ENCODE measurements at regions not wholly inside any gene's neighbourhood (a gene's known extent, or its start where the extent isn't known, plus 50 kb on each side); places are given as distances from the start of the nearest gene placed in this dataset.

- H3K14ac ChIP-seq (ENCODE audit: low read length): no peak overlapping the region
- no peak overlapping the region for H3K18ac ChIP-seq (ENCODE audit: low read length)
- H3K9me3 ChIP-seq (ENCODE audit: insufficient read depth, low read depth, low read length): no peaks in the 10 kb centered on the region
- H2AFZ ChIP-seq (ENCODE audit: insufficient read depth, low read length, poor library complexity): no peak overlapping the region
- no peak overlapping the region for H2AK5ac ChIP-seq (ENCODE audit: low read length)
- H3K79me1 ChIP-seq (ENCODE audit: low read length): no peaks in the 10 kb centered on the region
- no peaks in the 10 kb centered on the region for H3K79me2 ChIP-seq (ENCODE audit: control insufficient read depth, insufficient read depth, low read length, poor library complexity)
- no peak overlapping the region for H2BK120ac ChIP-seq (ENCODE audit: insufficient read depth, low read length, poor library complexity)
- H3K27me3 ChIP-seq (ENCODE audit: insufficient read depth, low read length): no peaks in the 10 kb centered on the region
- no peak overlapping the region for H4K8ac ChIP-seq (ENCODE audit: low read depth, low read length)
- H4K12ac ChIP-seq (ENCODE audit: low read depth, low read length): no peak overlapping the region
- no peak overlapping the region for H3K4ac ChIP-seq (ENCODE audit: low read depth, low read length)
- H3K9ac ChIP-seq (ENCODE audit: low read length): no peak overlapping the region
- no peak overlapping the region for H3K23ac ChIP-seq (ENCODE audit: low read length)
- no peak overlapping the region for H3K4me3 ChIP-seq (ENCODE audit: low read depth, low read length)
- H2BK12ac ChIP-seq (ENCODE audit: low read length): no peak overlapping the region
- H3K4me1 ChIP-seq (ENCODE audit: control insufficient read depth in 1 of 2, insufficient read depth in 2 of 2, low read length in 2 of 2): no peaks in the 10 kb centered on the region
- no peaks in the 10 kb centered on the region for H3K36me3 ChIP-seq (ENCODE audit: control insufficient read depth in 1 of 2, insufficient read depth in 2 of 2, low read length in 2 of 2)
- no peak for DNase-seq
- H3K27ac ChIP-seq (ENCODE audit: low read depth, low read length): no peak overlapping the region
- WGBS (ENCODE audit: extremely low coverage, insufficient coverage, insufficient read length): no CpG with 5 or more reads among the region's 1 CpG
- H4K91ac ChIP-seq (ENCODE audit: low read depth, low read length): no peak overlapping the region
- no peak overlapping the region for H3K4me2 ChIP-seq (ENCODE audit: low read length)
- H2BK5ac ChIP-seq (ENCODE audit: low read depth, low read length, poor library complexity): no peak overlapping the region
Observed at GRCh38 chr7:15113752-15114151, 211.2 kb upstream of the DGKB start.

DNA sequence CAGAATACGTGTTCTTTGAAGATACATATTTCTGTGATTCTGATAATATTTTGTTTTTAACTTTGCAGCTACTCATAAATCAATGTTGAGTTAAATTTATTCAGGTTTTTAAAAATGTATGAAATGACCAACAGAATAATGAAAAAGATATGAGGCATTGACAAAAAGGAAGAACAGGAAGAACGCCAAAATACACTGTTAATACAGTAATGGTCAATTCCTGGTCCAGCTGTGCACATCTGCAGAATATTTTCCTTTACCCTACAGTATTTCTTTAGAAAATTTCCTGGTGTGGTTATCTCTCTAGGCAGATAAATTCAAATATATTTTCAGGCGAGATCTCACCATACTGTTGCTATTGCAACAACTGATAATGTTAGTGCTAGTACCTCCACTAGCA lies 203.2 kb upstream of the DGKB start:
- Histone ChIP-seq H3K14ac (ENCODE audit: low read length) (no peak overlapping the region), H3K4me1 (ENCODE audit: control insufficient read depth in 1 of 2, insufficient read depth in 2 of 2, low read length in 2 of 2) (no peaks in the 10 kb centered on the region), H3K79me1 (ENCODE audit: low read length) (no peaks in the 10 kb centered on the region), H4K12ac (ENCODE audit: low read depth, low read length) (no peak overlapping the region), H4K8ac (ENCODE audit: low read depth, low read length) (no peak overlapping the region), H3K27me3 (ENCODE audit: insufficient read depth, low read length) (no peaks in the 10 kb centered on the region), H3K4ac (ENCODE audit: low read depth, low read length) (no peak overlapping the region), H3K23ac (ENCODE audit: low read length) (no peak overlapping the region), H2BK12ac (ENCODE audit: low read length) (no peak overlapping the region), H2BK5ac (ENCODE audit: low read depth, low read length, poor library complexity) (no peak overlapping the region), H3K4me3 (ENCODE audit: low read depth, low read length) (no peak overlapping the region), H3K36me3 (ENCODE audit: control insufficient read depth in 1 of 2, insufficient read depth in 2 of 2, low read length in 2 of 2) (no peaks in the 10 kb centered on the region), H3K9me3 (ENCODE audit: insufficient read depth, low read depth, low read length) (no peaks in the 10 kb centered on the region), H2BK120ac (ENCODE audit: insufficient read depth, low read length, poor library complexity) (no peak overlapping the region), H3K18ac (ENCODE audit: low read length) (no peak overlapping the region), H3K27ac (ENCODE audit: low read depth, low read length) (no peak overlapping the region), H3K4me2 (ENCODE audit: low read length) (no peak overlapping the region), H2AFZ (ENCODE audit: insufficient read depth, low read length, poor library complexity) (no peak overlapping the region), H4K91ac (ENCODE audit: low read depth, low read length) (no peak overlapping the region), H2AK5ac (ENCODE audit: low read length) (no peak overlapping the region), H3K79me2 (ENCODE audit: control insufficient read depth, insufficient read depth, low read length, poor library complexity) (no peaks in the 10 kb centered on the region), H3K9ac (ENCODE audit: low read length) (no peak overlapping the region)
- WGBS (ENCODE audit: extremely low coverage, insufficient coverage, insufficient read length): no CpG with 5 or more reads among the region's 3 CpGs
- DNase-seq: no peak

DNA sequence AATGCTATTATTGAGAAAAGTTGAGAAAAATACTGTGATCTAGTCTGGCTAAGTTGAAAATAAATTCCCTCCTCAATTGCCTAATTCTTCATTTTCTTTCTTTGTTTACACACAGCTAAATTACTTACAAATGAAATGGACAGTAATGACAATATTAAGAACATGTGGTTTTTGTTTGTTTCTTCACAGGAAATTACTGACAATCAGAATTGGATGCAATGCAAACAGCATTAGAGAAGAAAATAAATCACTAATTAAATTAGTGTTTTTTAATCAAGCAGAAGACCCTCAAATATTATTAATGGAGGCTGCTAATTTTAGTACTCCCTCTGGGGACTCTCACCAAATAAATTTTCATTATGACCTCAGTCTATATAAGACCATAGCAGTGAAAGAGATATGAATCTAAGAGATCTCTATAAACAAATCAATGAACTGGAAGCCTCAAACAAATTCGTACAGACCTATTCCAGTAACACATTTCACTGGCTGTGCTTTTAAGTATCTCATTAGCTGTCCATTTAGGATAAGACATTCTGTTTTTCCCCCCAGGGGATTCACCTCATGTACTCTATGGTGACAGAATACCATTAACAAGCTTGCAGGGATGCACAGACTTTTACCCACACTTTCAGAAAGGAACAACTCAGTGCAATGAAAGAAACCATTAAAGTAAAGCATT lies 202.0 kb upstream of the DGKB start:
- Histone ChIP-seq H3K4me2 (ENCODE audit: low read length) (no peak overlapping the region), H3K79me1 (ENCODE audit: low read length) (no peaks in the 10 kb centered on the region), H2BK12ac (ENCODE audit: low read length) (no peak overlapping the region), H3K9me3 (ENCODE audit: insufficient read depth, low read depth, low read length) (no peaks in the 10 kb centered on the region), H3K14ac (ENCODE audit: low read length) (no peak overlapping the region), H3K9ac (ENCODE audit: low read length) (no peak overlapping the region), H3K23ac (ENCODE audit: low read length) (no peak overlapping the region), H3K27ac (ENCODE audit: low read depth, low read length) (no peak overlapping the region), H3K36me3 (ENCODE audit: control insufficient read depth in 1 of 2, insufficient read depth in 2 of 2, low read length in 2 of 2) (no peaks in the 10 kb centered on the region), H3K27me3 (ENCODE audit: insufficient read depth, low read length) (no peaks in the 10 kb centered on the region), H3K4ac (ENCODE audit: low read depth, low read length) (no peak overlapping the region), H3K4me1 (ENCODE audit: control insufficient read depth in 1 of 2, insufficient read depth in 2 of 2, low read length in 2 of 2) (no peaks in the 10 kb centered on the region), H3K79me2 (ENCODE audit: control insufficient read depth, insufficient read depth, low read length, poor library complexity) (no peaks in the 10 kb centered on the region), H3K18ac (ENCODE audit: low read length) (no peak overlapping the region), H4K12ac (ENCODE audit: low read depth, low read length) (no peak overlapping the region), H2AFZ (ENCODE audit: insufficient read depth, low read length, poor library complexity) (no peak overlapping the region), H2BK120ac (ENCODE audit: insufficient read depth, low read length, poor library complexity) (no peak overlapping the region), H4K91ac (ENCODE audit: low read depth, low read length) (no peak overlapping the region), H2BK5ac (ENCODE audit: low read depth, low read length, poor library complexity) (no peak overlapping the region), H4K8ac (ENCODE audit: low read depth, low read length) (no peak overlapping the region), H2AK5ac (ENCODE audit: low read length) (no peak overlapping the region), H3K4me3 (ENCODE audit: low read depth, low read length) (no peak overlapping the region)
- no CpG with 5 or more reads among the region's 1 CpG for WGBS (ENCODE audit: extremely low coverage, insufficient coverage, insufficient read length)
- DNase-seq: no peak

- Histone ChIP-seq H2BK5ac (ENCODE audit: low read depth, low read length, poor library complexity) (no peak overlapping the region), H3K36me3 (ENCODE audit: control insufficient read depth in 1 of 2, insufficient read depth in 2 of 2, low read length in 2 of 2) (no peaks in the 10 kb centered on the region), H4K91ac (ENCODE audit: low read depth, low read length) (no peak overlapping the region), H3K18ac (ENCODE audit: low read length) (no peak overlapping the region), H4K8ac (ENCODE audit: low read depth, low read length) (no peak overlapping the region), H3K9ac (ENCODE audit: low read length) (no peak overlapping the region), H3K79me2 (ENCODE audit: control insufficient read depth, insufficient read depth, low read length, poor library complexity) (no peaks in the 10 kb centered on the region), H3K27me3 (ENCODE audit: insufficient read depth, low read length) (no peaks in the 10 kb centered on the region), H3K4me1 (ENCODE audit: control insufficient read depth in 1 of 2, insufficient read depth in 2 of 2, low read length in 2 of 2) (no peaks in the 10 kb centered on the region), H2AK5ac (ENCODE audit: low read length) (no peak overlapping the region), H3K14ac (ENCODE audit: low read length) (no peak overlapping the region), H3K23ac (ENCODE audit: low read length) (no peak overlapping the region), H3K4ac (ENCODE audit: low read depth, low read length) (no peak overlapping the region), H3K4me3 (ENCODE audit: low read depth, low read length) (no peak overlapping the region), H3K27ac (ENCODE audit: low read depth, low read length) (no peak overlapping the region), H3K4me2 (ENCODE audit: low read length) (no peak overlapping the region), H2BK120ac (ENCODE audit: insufficient read depth, low read length, poor library complexity) (no peak overlapping the region), H2BK12ac (ENCODE audit: low read length) (no peak overlapping the region), H2AFZ (ENCODE audit: insufficient read depth, low read length, poor library complexity) (no peak overlapping the region), H3K79me1 (ENCODE audit: low read length) (no peaks in the 10 kb centered on the region), H3K9me3 (ENCODE audit: insufficient read depth, low read depth, low read length) (no peaks in the 10 kb centered on the region), H4K12ac (ENCODE audit: low read depth, low read length) (no peak overlapping the region)
- DNase-seq: no peak
Observed at GRCh38 chr7:15099074-15099473, 196.5 kb upstream of the DGKB start.
